DMS153 treated with DMSO at 0.1 percent for 48 hours (cell line): ENCODE measurements at regions not wholly inside any gene's neighbourhood (a gene's known extent, or its start where the extent isn't known, plus 50 kb on each side); places are given as distances from the start of the nearest gene placed in this dataset.

Experiments used
- DNase-seq: peaks from one replicate; lab custom pipeline; 2025; ENCODE audit not compliant: unreplicated experiment; lab: John Stamatoyannopoulos, UW

- DNase-seq: no peak
Measured at GRCh38 chr2:156695595-156695994, 259.4 kb downstream of the GPD2 start.

GRCh38 chr2:156697906-156698305, 261.7 kb downstream of the GPD2 start:
- no peak for DNase-seq

- no peak for DNase-seq
Measured at GRCh38 chr2:156700681-156701080, 264.5 kb downstream of the GPD2 start.

DNA sequence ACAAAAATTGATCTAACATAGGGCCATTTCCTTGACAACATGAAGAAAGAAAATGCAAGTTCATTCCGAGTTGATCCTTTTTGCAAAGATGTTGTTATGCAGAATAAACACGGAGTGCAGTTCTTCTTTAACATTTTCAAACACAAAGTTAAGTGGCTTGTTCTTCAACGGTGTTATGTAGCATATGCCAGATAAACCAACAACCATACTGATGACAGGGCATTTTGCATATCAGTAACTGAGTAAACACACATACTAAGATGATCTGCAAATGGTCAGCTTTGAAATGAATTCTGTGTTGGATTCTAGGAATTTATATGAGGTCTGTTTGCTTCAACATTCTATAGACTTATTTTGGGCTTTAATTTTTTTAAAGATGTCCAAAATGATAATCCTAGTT, 266.4 kb downstream of the GPD2 start:
- no peak for DNase-seq

GRCh38 chr2:156703642-156704041, 267.5 kb downstream of the GPD2 start:
- no peak for DNase-seq

DNA sequence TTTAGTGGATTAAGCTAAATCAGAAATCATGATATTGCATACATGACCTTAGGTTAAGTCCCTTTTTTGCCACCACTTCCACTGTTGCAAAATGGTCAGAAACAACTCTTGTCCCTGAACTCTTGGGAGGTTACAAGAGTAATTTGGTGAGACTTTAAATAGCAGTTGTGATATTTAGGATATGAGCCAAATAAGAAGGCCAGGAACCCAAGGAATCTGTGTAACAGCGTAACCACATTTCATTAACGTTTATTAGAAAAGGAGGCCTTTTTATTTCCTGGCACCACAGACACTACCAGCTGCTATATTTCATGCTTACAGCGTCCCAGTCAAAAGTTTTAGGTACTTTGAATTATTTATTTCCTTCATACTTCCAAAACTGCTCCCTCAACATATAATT, 268.0 kb downstream of the GPD2 start:
- no peak for DNase-seq

- DNase-seq: no peak
Measured at GRCh38 chr2:156704617-156705016, 268.4 kb downstream of the GPD2 start.

GRCh38 chr2:156706576-156706975, 270.4 kb downstream of the GPD2 start:
- DNase-seq: no peak

GRCh38 chr2:156708051-156708450, 271.9 kb downstream of the GPD2 start:
- DNase-seq: no peak

DNA sequence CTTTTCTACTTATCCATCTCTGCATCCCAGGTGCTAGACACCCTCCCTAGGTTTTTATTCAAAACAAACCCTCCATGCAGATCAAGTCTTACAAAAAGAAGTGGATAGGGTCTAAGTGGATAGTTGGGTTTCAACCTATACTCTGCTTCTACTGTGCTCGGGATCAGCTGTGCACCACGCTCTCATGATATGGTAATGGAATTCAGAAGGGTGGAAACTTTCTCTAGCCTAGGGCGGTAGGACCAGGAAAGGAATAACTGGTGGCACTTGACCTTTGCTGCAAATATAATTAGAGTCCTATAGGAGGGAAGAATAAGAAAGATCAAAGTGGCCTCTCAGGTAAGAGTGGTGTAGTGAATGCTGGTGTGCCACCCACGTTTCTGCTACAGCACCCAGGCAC, 272.9 kb downstream of the GPD2 start:
- DNase-seq: no peak

DNA sequence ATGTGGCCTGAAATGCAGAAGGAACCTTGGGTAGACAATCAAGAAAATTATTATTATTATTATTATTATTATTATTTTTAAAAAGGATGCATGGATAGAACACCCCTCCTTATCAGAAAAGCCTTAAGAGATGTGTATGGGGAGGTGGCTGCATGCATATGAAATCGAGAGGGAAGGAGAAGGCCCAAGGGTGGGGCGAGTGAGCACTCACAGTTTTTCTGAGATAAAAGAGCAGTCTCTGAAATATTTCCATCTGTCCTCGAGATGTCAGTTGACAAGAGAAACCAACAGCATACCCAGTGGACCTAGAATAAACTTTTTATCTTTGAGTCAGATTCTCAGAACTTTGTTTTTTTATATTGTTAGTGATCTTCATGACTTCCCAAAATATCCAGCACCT, 282.9 kb downstream of the GPD2 start:
- DNase-seq: no peak

GRCh38 chr2:156727867-156728266, 291.7 kb downstream of the GPD2 start:
- no peak for DNase-seq

- DNase-seq: no peak
Measured at GRCh38 chr2:156728328-156728727, 292.1 kb downstream of the GPD2 start.

DNA sequence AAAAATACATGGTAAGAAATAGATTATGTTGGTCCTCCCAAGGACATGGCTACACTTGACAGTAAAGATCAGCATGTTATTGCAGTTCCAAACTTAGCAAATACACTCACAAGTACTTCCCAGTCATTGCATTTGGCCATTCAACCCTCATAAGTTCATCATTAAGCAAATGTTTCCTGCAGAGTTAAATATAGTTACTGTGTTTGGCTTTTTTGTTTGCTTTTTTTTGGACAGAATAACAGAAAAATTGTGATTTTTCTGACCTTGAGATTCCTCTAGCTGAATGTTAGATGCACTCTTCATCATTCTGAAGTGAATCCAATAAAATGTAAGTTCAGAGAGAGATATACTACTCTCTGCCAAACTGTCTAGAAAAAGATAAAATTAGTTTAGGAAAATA, 295.3 kb downstream of the GPD2 start:
- DNase-seq: no peak

GRCh38 chr2:156736950-156737349, 300.8 kb downstream of the GPD2 start:
- DNase-seq: no peak

GRCh38 chr2:156739301-156739700, 303.1 kb downstream of the GPD2 start:
- no peak for DNase-seq

- DNase-seq: no peak
Measured at GRCh38 chr2:156745619-156746018, 309.4 kb downstream of the GPD2 start.

DNA sequence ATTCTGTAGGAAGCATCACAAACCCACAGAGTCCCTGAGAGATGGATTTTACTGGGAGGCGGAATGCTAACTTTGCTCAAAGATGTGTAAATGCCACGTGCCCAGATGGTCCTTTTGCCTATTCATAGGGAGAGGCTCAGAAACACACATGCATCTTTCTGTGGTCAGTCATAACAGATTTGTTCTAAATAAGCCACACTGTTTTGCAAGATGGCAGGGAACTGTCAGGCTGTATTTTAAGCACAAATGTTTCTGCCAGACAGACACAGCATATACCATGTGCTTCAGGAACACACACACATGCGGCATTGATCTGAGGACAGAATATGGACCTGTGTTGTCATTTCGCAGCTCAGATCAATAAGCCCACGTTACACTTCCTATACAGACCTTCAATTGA, 312.0 kb downstream of the GPD2 start:
- DNase-seq: no peak

DNA sequence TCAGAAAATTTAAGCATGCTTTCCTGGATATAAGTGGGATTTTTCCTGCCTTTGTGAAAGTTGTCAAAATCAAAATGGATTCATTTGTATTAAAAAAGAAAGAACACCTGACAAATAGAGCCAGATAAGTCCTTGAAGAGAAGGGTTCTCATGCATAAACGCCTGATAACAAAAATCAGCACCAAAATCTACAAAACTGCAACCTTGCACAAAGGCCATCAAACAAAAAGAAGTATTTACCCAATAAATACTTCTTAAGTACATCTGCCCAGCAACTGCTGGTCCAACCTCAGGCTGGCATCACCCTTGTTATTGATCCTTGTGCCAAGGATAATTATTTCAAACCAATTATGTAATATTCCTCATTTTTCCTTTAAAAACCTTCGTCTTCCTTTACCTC, 315.9 kb downstream of the GPD2 start:
- no peak for DNase-seq

- DNase-seq: no peak
Measured at GRCh38 chr2:156753766-156754165, 317.6 kb downstream of the GPD2 start.

DNA sequence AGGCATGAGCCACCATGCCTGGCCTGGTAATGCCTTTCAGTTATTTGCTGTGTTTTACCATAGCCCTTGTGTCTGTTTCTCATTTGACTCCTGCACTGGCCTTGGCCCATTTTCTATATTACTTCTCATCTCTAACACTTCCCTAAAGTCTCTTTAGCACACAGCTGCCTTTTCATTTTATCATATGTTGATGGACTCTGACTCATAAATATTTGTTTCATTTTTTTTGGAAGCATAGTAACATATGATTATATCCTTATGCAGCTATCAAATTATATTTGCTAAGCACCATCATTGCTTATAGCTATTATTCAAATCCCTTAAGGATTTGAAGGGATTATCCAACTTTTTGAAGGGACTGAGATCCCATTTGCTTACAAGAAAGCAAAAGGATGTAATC, 320.3 kb downstream of the GPD2 start:
- DNase-seq: no peak

- DNase-seq: no peak
Measured at GRCh38 chr2:156763174-156763573, 327.0 kb downstream of the GPD2 start.

GRCh38 chr2:156765043-156765442, 328.9 kb downstream of the GPD2 start:
- no peak for DNase-seq

DNA sequence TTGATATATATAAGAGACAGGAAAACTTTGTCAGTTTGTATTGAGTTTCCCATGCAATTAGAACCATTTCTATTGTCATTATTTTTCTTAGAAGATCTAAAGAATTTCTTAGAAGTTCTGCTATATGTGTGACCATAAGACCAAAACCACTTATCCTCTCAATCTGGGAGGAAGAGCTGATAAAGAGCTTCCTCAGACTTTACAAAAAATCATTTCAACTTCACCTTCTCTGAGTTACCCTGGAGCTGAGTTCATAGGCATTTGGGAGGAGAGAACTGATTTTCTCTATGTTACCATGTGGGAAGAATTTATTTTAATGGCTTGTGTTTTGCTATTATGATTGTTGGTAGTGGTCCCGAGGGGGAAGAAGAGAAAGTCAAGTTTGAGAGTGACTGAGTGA, 329.3 kb downstream of the GPD2 start:
- DNase-seq: no peak
